Right atrium auricular region (tissue), 2 donors: ENCODE measurements at regions not wholly inside any gene's neighbourhood (a gene's known extent, or its start where the extent isn't known, plus 50 kb on each side); places are given as distances from the start of the nearest gene placed in this dataset.

Experiments used
- DNase-seq: peaks from one replicate; pipeline ENCODE4 v3.0.0-alpha.2; 2019; ENCODE audit warnings: low spot score
- H3K27ac ChIP-seq, 2 donors: fragments of 200-600 bp; sonication (generic); 1 replicate in 1 of 2; 2 replicates in 1 of 2; pipeline ENCODE4 v1.5.1; 2016 to 2019
- H3K27me3 ChIP-seq, 2 donors: fragments of 200-600 bp; sonication (generic); one replicate each; pipeline versions ENCODE4 v1.5.1 to v1.6.0; 2017 to 2019
- H3K36me3 ChIP-seq: fragments of 200-600 bp; sonication (generic); one replicate; pipeline ENCODE4 v1.5.1; 2016
- H3K4me1 ChIP-seq, 2 donors: fragments of 200-600 bp; sonication (generic); one replicate each; pipeline versions ENCODE4 v1.5.1 to v1.6.0; 2017 to 2019
- H3K4me3 ChIP-seq, 2 donors: fragments of 200-600 bp; sonication (generic); 1 replicate in 1 of 2; 2 replicates in 1 of 2; pipeline ENCODE4 v1.5.1; 2017 to 2019; ENCODE audit warnings: mild to moderate bottlenecking in 1 of 2, moderate library complexity in 1 of 2
- H3K9me3 ChIP-seq, 2 donors: fragments of 200-600 bp; sonication (generic); one replicate each; pipeline ENCODE4 v1.5.1; 2019
- CTCF ChIP-seq, 2 donors: fragments of 200-600 bp; sonication (generic); IDR thresholded peaks; one replicate each; pipeline ENCODE4 v1.5.1; 2019; ENCODE audit warnings: antibody characterized with exemption in 2 of 2

- TF ChIP-seq CTCF (IDR thresholded peaks at IDR 0.05) = no peak
- H3K27ac ChIP-seq = no peak overlapping the region
- H3K27me3 ChIP-seq = no peaks in the 10 kb centered on the region
- DNase-seq = no peak
- no peaks in the 10 kb centered on the region for H3K36me3 ChIP-seq
- H3K9me3 ChIP-seq = no peaks in the 10 kb centered on the region
- H3K4me1 ChIP-seq = no peaks in the 10 kb centered on the region
- no peak overlapping the region for H3K4me3 ChIP-seq
Measured at GRCh38 chr11:69560141-69560790, 78.8 kb downstream of the LINC01488 start.

- DNase-seq = no peak
- Histone ChIP-seq H3K27me3 (no peaks in the 10 kb centered on the region), H3K4me1 (no peaks in the 10 kb centered on the region), H3K27ac (no peak overlapping the region), H3K9me3 (no peaks in the 10 kb centered on the region), H3K36me3 (no peaks in the 10 kb centered on the region), H3K4me3 (no peak overlapping the region)
- TF ChIP-seq CTCF (IDR thresholded peaks at IDR 0.05) = no peak
Measured at GRCh38 chr11:69562302-69562701, 78.7 kb upstream of the CCND1 start.

GRCh38 chr11:69562816-69563215 lies 78.1 kb upstream of the CCND1 start:
- H3K36me3 ChIP-seq = no peaks in the 10 kb centered on the region
- H3K4me1 ChIP-seq = no peaks in the 10 kb centered on the region
- DNase-seq = no peak
- TF ChIP-seq CTCF (IDR thresholded peaks at IDR 0.05) = no peak
- no peaks in the 10 kb centered on the region for H3K27me3 ChIP-seq
- H3K9me3 ChIP-seq = no peaks in the 10 kb centered on the region
- H3K27ac ChIP-seq = no peak overlapping the region
- no peak overlapping the region for H3K4me3 ChIP-seq

- no peak for DNase-seq
- no peaks in the 10 kb centered on the region for H3K36me3 ChIP-seq
- H3K27ac ChIP-seq = no peak overlapping the region
Measured at GRCh38 chr11:69563306-69563705, 77.7 kb upstream of the CCND1 start.

GRCh38 chr11:69563946-69564775 lies 76.8 kb upstream of the CCND1 start:
- Histone ChIP-seq H3K27ac (no peak overlapping the region), H3K4me1 (no peaks in the 10 kb centered on the region), H3K27me3 (no peaks in the 10 kb centered on the region), H3K36me3 (no peaks in the 10 kb centered on the region), H3K4me3 (no peak overlapping the region), H3K9me3 (no peaks in the 10 kb centered on the region)
- no peak for TF ChIP-seq CTCF (IDR thresholded peaks at IDR 0.05)
- no peak for DNase-seq

More at GRCh38 chr11:69563306-69563705, 77.7 kb upstream of the CCND1 start:
- TF ChIP-seq CTCF (IDR thresholded peaks at IDR 0.05) = no peak
- Histone ChIP-seq H3K9me3 (no peaks in the 10 kb centered on the region), H3K4me1 (no peaks in the 10 kb centered on the region), H3K27me3 (no peaks in the 10 kb centered on the region), H3K4me3 (no peak overlapping the region)
